Hepatocyte (in vitro differentiated cells): ENCODE measurements at regions not wholly inside any gene's neighbourhood (a gene's known extent, or its start where the extent isn't known, plus 50 kb on each side); places are given as distances from the start of the nearest gene placed in this dataset.

Experiments used
- DNase-seq: peaks from one replicate; pipeline ENCODE4 v3.0.0-alpha.2; 2016; ENCODE audit warnings: low spot score
- H2AFZ ChIP-seq: fragments of 200-600 bp; sonication (generic); 2 replicates; pipeline ENCODE4 v1.6.0; 2016; ENCODE audit warnings: antibody characterized with exemption, mild to moderate bottlenecking
- H3K27ac ChIP-seq: fragments of 200-600 bp; sonication (generic); 2 replicates; pipeline ENCODE4 v1.5.1; 2016; ENCODE audit warnings: mild to moderate bottlenecking
- H3K27me3 ChIP-seq: fragments of 200-600 bp; sonication (generic); 2 replicates; pipeline ENCODE4 v1.6.1; 2016
- H3K36me3 ChIP-seq: fragments of 200-600 bp; sonication (generic); replicated peaks from 2 replicates; pipeline ENCODE4 v1.5.1; 2016; ENCODE audit warnings: low read depth; ENCODE audit not compliant: insufficient read depth
- H3K4me1 ChIP-seq: fragments of 200-600 bp; sonication (generic); 2 replicates; pipeline ENCODE4 v1.5.1; 2016; ENCODE audit warnings: mild to moderate bottlenecking, moderate library complexity; ENCODE audit not compliant: insufficient read depth
- H3K4me2 ChIP-seq: fragments of 200-600 bp; sonication (generic); 2 replicates; pipeline ENCODE4 v1.6.0; 2016
- H3K4me3 ChIP-seq: fragments of 200-600 bp; sonication (generic); 2 replicates; pipeline ENCODE4 v1.5.1; 2016; ENCODE audit warnings: mild to moderate bottlenecking
- H3K79me2 ChIP-seq: fragments of 200-600 bp; sonication (generic); 2 replicates; pipeline ENCODE4 v1.6.0; 2017; ENCODE audit warnings: mild to moderate bottlenecking
- H3K9me2 ChIP-seq: fragments of 200-600 bp; sonication (generic); replicated peaks from 2 replicates; pipeline ENCODE4 v1.6.0; 2017; ENCODE audit warnings: mild to moderate bottlenecking; ENCODE audit not compliant: insufficient read depth
- H3K9me3 ChIP-seq: fragments of 200-600 bp; sonication (generic); 2 replicates; pipeline ENCODE4 v1.5.1; 2016; ENCODE audit warnings: low read depth, mild to moderate bottlenecking
- H4K20me1 ChIP-seq: fragments of 200-600 bp; sonication (generic); 2 replicates; pipeline ENCODE4 v1.6.0; 2016; ENCODE audit warnings: mild to moderate bottlenecking; ENCODE audit not compliant: insufficient read depth, poor library complexity, severe bottlenecking
- CTCF ChIP-seq: fragments of 200-600 bp; sonication (generic); IDR thresholded peaks from 2 replicates; pipeline ENCODE4 v1.5.1; 2016; ENCODE audit warnings: antibody characterized with exemption, mild to moderate bottlenecking; ENCODE audit not compliant: poor library complexity
- EZH2 ChIP-seq: fragments of 200-600 bp; sonication (generic); IDR thresholded peaks from 2 replicates; pipeline ENCODE4 v1.6.1; 2016; ENCODE audit warnings: antibody characterized with exemption, mild to moderate bottlenecking, borderline replicate concordance
- EZH2phosphoT487 ChIP-seq: fragments of 200-600 bp; sonication (generic); IDR thresholded peaks from one replicate; pipeline ENCODE4 v1.6.1; 2018; ENCODE audit warnings: antibody characterized with exemption, mild to moderate bottlenecking, low read depth, moderate library complexity; ENCODE audit not compliant: unreplicated experiment, severe bottlenecking
- WGBS: methylation state at CpG from one replicate; pipeline ENCODE4 v1.1.6; 2016; ENCODE audit warnings: low lambda C conversion rate; ENCODE audit errors: missing lambda C conversion rate; 5-methylcytosine and 5-hydroxymethylcytosine counted together

- H3K9me3 ChIP-seq, result no peaks in the 10 kb centered on the region
- 85% methylated on average over 3 of the region's 3 CpGs for WGBS
- no peak overlapping the region for H3K4me3 ChIP-seq
- DNase-seq, result no peak
- no peaks in the 10 kb centered on the region for H3K9me2 ChIP-seq
- no peaks in the 10 kb centered on the region for H3K79me2 ChIP-seq
- H3K4me2 ChIP-seq, result no peak overlapping the region
- no peaks in the 10 kb centered on the region for H4K20me1 ChIP-seq
- no peaks in the 10 kb centered on the region for H3K4me1 ChIP-seq
- H3K27me3 ChIP-seq, result no peaks in the 10 kb centered on the region
- no peak overlapping the region for H2AFZ ChIP-seq
- TF ChIP-seq EZH2phosphoT487, result no peak
- no peak for TF ChIP-seq CTCF
- TF ChIP-seq EZH2, result no peak
- no peak overlapping the region for H3K27ac ChIP-seq
- no peaks in the 10 kb centered on the region for H3K36me3 ChIP-seq
Measured at GRCh38 chr6:19552076-19552475, 285.1 kb upstream of the ID4 start.

DNA sequence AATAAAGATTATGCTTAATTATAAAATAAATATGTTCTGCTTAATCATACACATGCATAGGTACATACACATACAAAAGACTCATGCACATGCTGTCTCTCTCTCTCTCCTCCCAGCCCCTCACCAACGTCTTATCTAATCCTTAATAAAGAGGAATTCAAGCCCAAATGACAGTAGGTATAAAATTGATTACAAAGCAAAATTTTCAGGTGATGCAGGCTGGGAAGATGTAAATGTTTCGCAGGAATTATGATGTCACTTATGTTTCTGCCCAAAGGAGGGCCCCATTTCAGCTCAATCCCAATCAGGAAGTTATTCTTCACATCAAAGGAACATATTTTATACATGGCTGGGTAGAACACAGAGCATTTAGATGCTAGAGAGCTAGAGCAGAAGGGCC lies 284.6 kb upstream of the ID4 start:
- H3K27me3 ChIP-seq, result no peaks in the 10 kb centered on the region
- no peaks in the 10 kb centered on the region for H3K79me2 ChIP-seq
- WGBS, result 82% methylated on average over 2 of the region's 2 CpGs
- DNase-seq, result no peak
- TF ChIP-seq EZH2, result no peak
- TF ChIP-seq CTCF, result no peak
- no peak for TF ChIP-seq EZH2phosphoT487
- H2AFZ ChIP-seq, result no peak overlapping the region
- no peak overlapping the region for H3K4me3 ChIP-seq
- H4K20me1 ChIP-seq, result no peaks in the 10 kb centered on the region
- H3K9me3 ChIP-seq, result no peaks in the 10 kb centered on the region
- H3K36me3 ChIP-seq, result no peaks in the 10 kb centered on the region
- H3K9me2 ChIP-seq, result no peaks in the 10 kb centered on the region
- no peak overlapping the region for H3K27ac ChIP-seq
- no peak overlapping the region for H3K4me2 ChIP-seq
- no peaks in the 10 kb centered on the region for H3K4me1 ChIP-seq

DNA sequence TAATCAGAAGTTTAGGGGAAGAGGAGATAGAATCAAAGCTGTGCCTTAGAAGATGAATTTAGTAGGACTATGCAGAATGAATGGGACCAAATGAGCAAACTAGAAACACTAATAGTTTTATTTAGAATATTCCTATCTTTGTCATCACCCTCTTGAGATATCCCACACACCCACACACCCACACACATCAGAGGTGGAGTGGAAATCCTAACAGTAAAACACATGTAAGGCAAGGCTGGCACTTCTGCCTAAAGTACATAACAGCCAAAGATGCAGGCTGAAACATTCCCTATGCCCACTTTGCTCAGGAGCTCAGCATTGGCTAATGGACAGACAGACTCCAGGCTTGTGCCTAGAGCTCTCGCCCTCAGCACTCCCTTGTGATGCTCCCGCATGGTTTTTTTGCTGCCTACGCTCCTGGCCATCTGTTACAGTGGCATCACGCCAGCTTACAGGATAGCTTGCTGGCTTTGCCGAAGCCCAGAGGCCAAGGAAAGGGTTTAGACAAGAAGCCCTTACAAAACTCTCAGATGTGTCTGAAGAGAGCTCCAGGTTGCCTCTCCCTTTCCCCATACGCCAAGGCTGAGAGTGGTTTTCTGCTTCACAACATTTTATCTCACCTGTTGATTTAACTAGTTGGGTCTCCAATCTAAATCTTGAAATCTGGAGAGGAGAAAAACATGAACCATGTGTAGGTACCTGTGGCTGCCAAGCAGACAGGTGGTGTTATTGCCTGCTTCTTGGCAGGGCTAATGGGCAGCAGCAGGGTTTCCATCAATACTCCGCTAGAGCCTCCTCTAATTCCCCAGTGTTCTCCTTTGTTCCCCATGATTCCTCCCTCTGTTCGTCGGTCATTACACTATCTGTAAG lies 282.6 kb upstream of the ID4 start:
- peak; percentile 10 for DNase-seq
- no peaks in the 10 kb centered on the region for H3K4me1 ChIP-seq
- no peaks in the 10 kb centered on the region for H3K79me2 ChIP-seq
- H3K4me3 ChIP-seq, result no peak overlapping the region
- no peaks in the 10 kb centered on the region for H4K20me1 ChIP-seq
- no peaks in the 10 kb centered on the region for H3K9me2 ChIP-seq
- no peak overlapping the region for H3K27ac ChIP-seq
- no peaks in the 10 kb centered on the region for H3K36me3 ChIP-seq
- no peaks in the 10 kb centered on the region for H3K27me3 ChIP-seq
- TF ChIP-seq CTCF, result no peak
- no peak for TF ChIP-seq EZH2
- TF ChIP-seq EZH2phosphoT487, result no peak
- H2AFZ ChIP-seq, result no peak overlapping the region
- H3K4me2 ChIP-seq, result no peak overlapping the region
- H3K9me3 ChIP-seq, result no peaks in the 10 kb centered on the region
- 90% methylated on average over 9 of the region's 9 CpGs for WGBS
